H9 (cell line): ENCODE measurements at regions not wholly inside any gene's neighbourhood (a gene's known extent, or its start where the extent isn't known, plus 50 kb on each side); places are given as distances from the start of the nearest gene placed in this dataset.
"Not testable (repeated sequence)": the region's sequence is repeated elsewhere in the genome, so short reads cannot be mapped to it uniquely, and the experiment has no call there.

ENCODE experiments used
- DNase-seq: peaks from one replicate; pipeline ENCODE4 v3.0.0-alpha.2; 2017
- H2AFZ ChIP-seq: one replicate; pipeline ENCODE4 v1.6.1; 2013; ENCODE audit warnings: mild to moderate bottlenecking, low read length, control low read depth, moderate library complexity
- H2AK5ac ChIP-seq: 2 replicates; pipeline ENCODE4 v1.6.1; 2013; ENCODE audit warnings: low read length, control low read depth, mixed read lengths; ENCODE audit not compliant: insufficient read length
- H2BK120ac ChIP-seq: one replicate; pipeline ENCODE4 v1.6.1; 2013; ENCODE audit warnings: low read depth, mild to moderate bottlenecking, low read length, control low read depth, inconsistent platforms; ENCODE audit not compliant: poor library complexity, severe bottlenecking
- H2BK12ac ChIP-seq: 2 replicates; pipeline ENCODE4 v1.6.1; 2013; ENCODE audit warnings: low read length, control low read depth, mixed read lengths, low read depth; ENCODE audit not compliant: insufficient read length
- H2BK15ac ChIP-seq: 2 replicates; pipeline ENCODE4 v1.6.1; 2013; ENCODE audit warnings: low read depth, low read length, control low read depth
- H2BK20ac ChIP-seq: one replicate; pipeline ENCODE4 v1.6.1; 2013; ENCODE audit warnings: low read depth, mild to moderate bottlenecking, low read length, control low read depth, inconsistent platforms; ENCODE audit not compliant: poor library complexity, severe bottlenecking
- H2BK5ac ChIP-seq: 2 replicates; pipeline ENCODE4 v1.6.1; 2013; ENCODE audit warnings: low read length, control low read depth, mixed read lengths; ENCODE audit not compliant: insufficient read length
- H3K14ac ChIP-seq: 2 replicates; pipeline ENCODE4 v1.6.1; 2013; ENCODE audit warnings: low read length, control low read depth; ENCODE audit not compliant: insufficient read depth
- H3K18ac ChIP-seq: 2 replicates; pipeline ENCODE4 v1.6.1; 2013; ENCODE audit warnings: low read depth, mild to moderate bottlenecking, mixed read lengths, low read length, control low read depth; ENCODE audit not compliant: insufficient read length
- H3K23ac ChIP-seq: 2 replicates; pipeline ENCODE4 v1.6.1; 2013; ENCODE audit warnings: low read length, control low read depth, mixed read lengths, low read depth; ENCODE audit not compliant: insufficient read length
- H3K23me2 ChIP-seq: 2 replicates; pipeline ENCODE4 v1.6.1; 2013; ENCODE audit warnings: low read depth, mild to moderate bottlenecking, mixed read lengths, low read length, control low read depth; ENCODE audit not compliant: insufficient read length, poor library complexity, severe bottlenecking
- H3K27ac ChIP-seq: 2 replicates; pipeline ENCODE4 v1.5.1; 2013; ENCODE audit warnings: low read length, control low read depth, mixed read lengths, low read depth; ENCODE audit not compliant: insufficient read length
- H3K27me3 ChIP-seq: 2 replicates; pipeline ENCODE4 v1.6.1; 2013; ENCODE audit warnings: low read length, control low read depth, inconsistent platforms; ENCODE audit not compliant: insufficient read depth
- H3K4ac ChIP-seq: 2 replicates; pipeline ENCODE4 v1.6.1; 2013; ENCODE audit warnings: low read depth, mild to moderate bottlenecking, control low read depth, inconsistent platforms, low read length, moderate library complexity
- H3K4me1 ChIP-seq: 2 replicates; pipeline ENCODE4 v1.6.1; 2013; ENCODE audit warnings: low read length, control low read depth, inconsistent platforms; ENCODE audit not compliant: insufficient read depth
- H3K4me2 ChIP-seq: 2 replicates; pipeline ENCODE4 v1.6.1; 2013; ENCODE audit warnings: low read length, control low read depth, mixed read lengths; ENCODE audit not compliant: insufficient read length, insufficient read depth
- H3K56ac ChIP-seq: 2 replicates; pipeline ENCODE4 v1.6.1; 2013; ENCODE audit warnings: low read depth, mild to moderate bottlenecking, mixed read lengths, low read length, control low read depth; ENCODE audit not compliant: insufficient read length
- H3K79me1 ChIP-seq: 2 replicates; pipeline ENCODE4 v1.6.1; 2013; ENCODE audit warnings: low read depth, mild to moderate bottlenecking, moderate library complexity, low read length, control low read depth, inconsistent platforms; ENCODE audit not compliant: insufficient read depth, poor library complexity, severe bottlenecking
- H3K79me2 ChIP-seq: 2 replicates; pipeline ENCODE4 v1.6.1; 2013; ENCODE audit warnings: low read length, control low read depth, inconsistent platforms; ENCODE audit not compliant: insufficient read depth
- H3K9ac ChIP-seq: 2 replicates; pipeline ENCODE4 v1.6.1; 2013; ENCODE audit warnings: low read length, control low read depth, mixed read lengths; ENCODE audit not compliant: insufficient read length; ENCODE audit errors: extremely low read depth
- H3K9me3 ChIP-seq: one replicate; pipeline ENCODE4 v1.6.1; 2013; ENCODE audit warnings: low read depth, low read length, inconsistent platforms; ENCODE audit not compliant: control insufficient read depth
- H3T11ph ChIP-seq: one replicate; pipeline ENCODE4 v1.6.1; 2013; ENCODE audit warnings: mild to moderate bottlenecking, low read length, control low read depth, inconsistent platforms
- H4K20me1 ChIP-seq: one replicate; pipeline ENCODE4 v1.6.1; 2013; ENCODE audit not compliant: control insufficient read depth, insufficient read length, insufficient read depth
- H4K5ac ChIP-seq: 2 replicates; pipeline ENCODE4 v1.6.1; 2013; ENCODE audit warnings: low read depth, mild to moderate bottlenecking, mixed read lengths, low read length, control low read depth; ENCODE audit not compliant: insufficient read length
- H4K8ac ChIP-seq: replicated peaks from 2 replicates; pipeline ENCODE4 v1.6.1; 2013; ENCODE audit warnings: low read length, control low read depth, mixed read lengths, low read depth; ENCODE audit not compliant: insufficient read length
- H4K91ac ChIP-seq: 2 replicates; pipeline ENCODE4 v1.6.1; 2013; ENCODE audit warnings: low read depth, mild to moderate bottlenecking, moderate library complexity, mixed read lengths, low read length, control low read depth; ENCODE audit not compliant: insufficient read length
- H3K27ac Mint-ChIP-seq, 3 experiments: 2 replicates in 2 of 3; 3 replicates in 1 of 3; pipeline ENCODE4 v1.8.0; 2020 to 2021; ENCODE audit warnings: mixed read lengths in 3 of 3, mild to moderate bottlenecking in 1 of 3, moderate library complexity in 1 of 3
- H3K27me3 Mint-ChIP-seq: 2 replicates; pipeline ENCODE4 v1.8.0; 2021; ENCODE audit warnings: low read depth, mild to moderate bottlenecking, moderate library complexity, mixed read lengths
- H3K36me3 Mint-ChIP-seq, 3 experiments: 2 replicates in 2 of 3; 3 replicates in 1 of 3; pipeline ENCODE4 v1.8.0; 2020 to 2021; ENCODE audit warnings: low read depth in 3 of 3, mixed read lengths in 3 of 3; ENCODE audit not compliant: insufficient read depth in 1 of 3
- H3K4me1 Mint-ChIP-seq, 2 experiments: 2 replicates each; pipeline ENCODE4 v1.8.0; 2020; ENCODE audit warnings: mixed read lengths in 2 of 2
- H3K4me3 Mint-ChIP-seq, 2 experiments: 2 replicates in 1 of 2; 3 replicates in 1 of 2; pipeline ENCODE4 v1.8.0; 2020 to 2021; ENCODE audit warnings: mild to moderate bottlenecking in 2 of 2, mixed read lengths in 2 of 2, moderate library complexity in 1 of 2
- H3K9me3 Mint-ChIP-seq, 2 experiments: 2 replicates in 1 of 2; 3 replicates in 1 of 2; pipeline ENCODE4 v1.8.0; 2020; ENCODE audit warnings: mild to moderate bottlenecking in 2 of 2, mixed read lengths in 2 of 2, moderate library complexity in 1 of 2
- CTCF ChIP-seq: fragments of 200-600 bp; sonication (generic); conservative IDR thresholded peaks from 3 replicates; pipeline ENCODE4 v1.8.0; 2021; ENCODE audit warnings: antibody characterized with exemption, mild to moderate bottlenecking
- WGBS: extraction: QIAGEN DNeasy Blood & Tissue Kit; methylation state at CpG from one replicate; pipeline ENCODE4 v1.1.7; 2013; ENCODE audit warnings: missing lambda C conversion rate, low lambda C conversion rate, mixed read lengths; ENCODE audit not compliant: insufficient read length; ENCODE audit errors: extremely low coverage; 5-methylcytosine and 5-hydroxymethylcytosine counted together

GRCh38 chr1:73832276-73833181 lies 365.4 kb downstream of the LRRIQ3 start:
- no peak overlapping the region for H3T11ph ChIP-seq
- no peak overlapping the region for H3K4ac ChIP-seq
- no peak overlapping the region for H2AK5ac ChIP-seq
- H3K23ac ChIP-seq: no peak overlapping the region
- no peaks in the 10 kb centered on the region for H4K20me1 ChIP-seq
- Mint-ChIP-seq H3K36me3 (no peaks in the 10 kb centered on the region), H3K4me1 (no peaks in the 10 kb centered on the region), H3K27me3 (no peaks in the 10 kb centered on the region), H3K27ac (no peak overlapping the region), H3K9me3 (no peaks in the 10 kb centered on the region), H3K4me3 (no peak overlapping the region)
- no CpG with 5 or more reads among the region's 5 CpGs for WGBS
- no peaks in the 10 kb centered on the region for H3K79me1 ChIP-seq
- H4K91ac ChIP-seq: no peak overlapping the region
- H3K27ac ChIP-seq: no peak overlapping the region
- H2BK120ac ChIP-seq: no peak overlapping the region
- no peak for TF ChIP-seq CTCF
- no peaks in the 10 kb centered on the region for H3K79me2 ChIP-seq
- DNase-seq: no peak
- H3K4me2 ChIP-seq: no peak overlapping the region
- no peak overlapping the region for H2AFZ ChIP-seq
- no peak overlapping the region for H2BK15ac ChIP-seq
- no peaks in the 10 kb centered on the region for H3K9me3 ChIP-seq
- H4K5ac ChIP-seq: no peak overlapping the region
- no peak overlapping the region for H2BK5ac ChIP-seq
- H4K8ac ChIP-seq: no peak overlapping the region
- no peak overlapping the region for H2BK12ac ChIP-seq
- H3K9ac ChIP-seq: no peak overlapping the region
- H3K56ac ChIP-seq: no peak overlapping the region
- no peak overlapping the region for H3K18ac ChIP-seq
- no peaks in the 10 kb centered on the region for H3K4me1 ChIP-seq
- H3K14ac ChIP-seq: no peak overlapping the region
- H3K27me3 ChIP-seq: no peaks in the 10 kb centered on the region
- H2BK20ac ChIP-seq: no peak overlapping the region
- no peaks in the 10 kb centered on the region for H3K23me2 ChIP-seq

GRCh38 chr1:73827283-73827682 lies 370.7 kb downstream of the LRRIQ3 start:
- H3K27me3 Mint-ChIP-seq, H2BK15ac ChIP-seq, H2BK20ac ChIP-seq, H3K27ac Mint-ChIP-seq, H3K56ac ChIP-seq, H3K9ac ChIP-seq, H3K23ac ChIP-seq, H3K4me1 Mint-ChIP-seq, H4K8ac ChIP-seq, H3K9me3 ChIP-seq, H4K91ac ChIP-seq, H2AFZ ChIP-seq, DNase-seq, H3K36me3 Mint-ChIP-seq, H3K9me3 Mint-ChIP-seq, H3K4me2 ChIP-seq, H3K4ac ChIP-seq, H3K23me2 ChIP-seq, H2BK5ac ChIP-seq, H3K27ac ChIP-seq, H3K4me3 Mint-ChIP-seq, H3K18ac ChIP-seq, H3K27me3 ChIP-seq, H3K79me1 ChIP-seq, H3K79me2 ChIP-seq, H4K5ac ChIP-seq, H3T11ph ChIP-seq, H2BK12ac ChIP-seq, H3K4me1 ChIP-seq, H3K14ac ChIP-seq, H4K20me1 ChIP-seq, H2BK120ac ChIP-seq, H2AK5ac ChIP-seq: not testable (repeated sequence)
- no CpG with 5 or more reads among the region's 3 CpGs for WGBS
